PC-9 (cell line): ENCODE measurements at regions not wholly inside any gene's neighbourhood (a gene's known extent, or its start where the extent isn't known, plus 50 kb on each side); places are given as distances from the start of the nearest gene placed in this dataset.

ENCODE experiments used
- BruUV-seq: library from RNA; stranded (reverse); fragments of 400-500 nt; replicated peaks from 2 replicates; lab custom pipeline; 2021; lab: Mats Ljungman, UMichigan
- CTCF ChIA-PET: fragments of 300-600 bp; sonication (Branson Sonifier 250); formaldehyde crosslinking; loops from one replicate; lab custom pipeline; 2022; ENCODE audit warnings: antibody characterized with exemption; lab: Charles Lee
- POLR2A ChIA-PET: fragments of 300-600 bp; sonication (Branson Sonifier 250); formaldehyde crosslinking; loops from one replicate; lab custom pipeline; 2022; ENCODE audit warnings: antibody characterized with exemption; ENCODE audit not compliant: unreplicated experiment; lab: Charles Lee
- DNase-seq, 2 experiments: peaks; one replicate each; pipeline versions ENCODE4 v3.0.0 to v3.0.0-alpha.2; 2015 to 2022; ENCODE audit warnings: mixed read lengths in 1 of 2
- H2AFZ ChIP-seq: fragments of 200-600 bp; sonication (generic); 2 replicates; pipeline ENCODE4 v1.8.1; 2017; ENCODE audit warnings: antibody characterized with exemption
- H3F3A ChIP-seq: fragments of 200-600 bp; sonication (generic); 2 replicates; pipeline ENCODE4 v1.8.1; 2017; ENCODE audit warnings: antibody characterized with exemption, mild to moderate bottlenecking, low read depth; ENCODE audit not compliant: insufficient read depth
- H3K27ac ChIP-seq: fragments of 200-600 bp; sonication (generic); 2 replicates; pipeline ENCODE4 v1.6.1; 2016; ENCODE audit warnings: mixed run types
- H3K27me3 ChIP-seq: fragments of 200-600 bp; sonication (generic); 2 replicates; pipeline ENCODE4 v1.6.1; 2016; ENCODE audit warnings: low read depth, mixed run types; ENCODE audit not compliant: insufficient read depth
- H3K36me3 ChIP-seq: fragments of 200-600 bp; sonication (generic); 2 replicates; pipeline ENCODE4 v1.6.1; 2016; ENCODE audit warnings: low read depth, mixed run types
- H3K4me1 ChIP-seq: fragments of 200-600 bp; sonication (generic); replicated peaks from 2 replicates; pipeline ENCODE4 v1.6.1; 2016; ENCODE audit warnings: mixed run types; ENCODE audit not compliant: insufficient read depth
- H3K4me2 ChIP-seq: fragments of 200-600 bp; sonication (generic); 2 replicates; pipeline ENCODE4 v1.6.1; 2017; ENCODE audit warnings: mixed run types
- H3K4me3 ChIP-seq: fragments of 200-600 bp; sonication (generic); 2 replicates; pipeline ENCODE4 v1.6.1; 2016; ENCODE audit warnings: mixed run types
- H3K79me2 ChIP-seq: fragments of 200-600 bp; sonication (generic); 2 replicates; pipeline ENCODE4 v1.6.1; 2017; ENCODE audit warnings: low read depth, mixed run types
- H3K9me2 ChIP-seq: fragments of 200-600 bp; sonication (generic); 2 replicates; pipeline ENCODE4 v1.8.1; 2017; ENCODE audit warnings: mild to moderate bottlenecking; ENCODE audit not compliant: insufficient read depth
- H3K9me3 ChIP-seq: fragments of 200-600 bp; sonication (generic); 2 replicates; pipeline ENCODE4 v1.8.1; 2016; ENCODE audit warnings: low read depth; ENCODE audit not compliant: insufficient read depth
- H4K20me1 ChIP-seq: fragments of 200-600 bp; sonication (generic); 2 replicates; pipeline ENCODE4 v1.8.1; 2017; ENCODE audit not compliant: insufficient read depth
- EZH2 ChIP-seq: fragments of 200-600 bp; sonication (generic); IDR thresholded peaks from 2 replicates; pipeline ENCODE4 v1.8.0; 2017; ENCODE audit warnings: antibody characterized with exemption, low read depth
- intact Hi-C: fragments of 100-400 bp; cut with micrococcal nuclease; formaldehyde crosslinking; loops from one replicate; pipeline ENCODE4 v1.10.0; 2022; ENCODE audit not compliant: unreplicated experiment
- TF ChIP-seq, protein P1 (sequence below): fragments of 200-600 bp; sonication (generic); conservative IDR thresholded peaks from 2 replicates; pipeline ENCODE4 v1.6.1; 2017; ENCODE audit warnings: mixed run types, antibody characterized with exemption, mild to moderate bottlenecking, moderate library complexity

- no TSS peak for BruUV-seq
- Histone ChIP-seq H3K27ac (no peak overlapping the region), H4K20me1 (no peaks in the 10 kb centered on the region), H3K4me1 (peaks cover 15% of the 10 kb centered on the region), H3K9me2 (no peaks in the 10 kb centered on the region), H3F3A (peaks cover 15% of the 10 kb centered on the region), H3K79me2 (no peaks in the 10 kb centered on the region), H3K27me3 (peaks cover 84% of the 10 kb centered on the region), H3K9me3 (no peaks in the 10 kb centered on the region), H3K4me3 (no peak overlapping the region), H3K36me3 (no peaks in the 10 kb centered on the region), H2AFZ (no peak overlapping the region), H3K4me2 (no peak overlapping the region)
- no peak for TF ChIP-seq EZH2
- TF ChIP-seq, protein P1, sequence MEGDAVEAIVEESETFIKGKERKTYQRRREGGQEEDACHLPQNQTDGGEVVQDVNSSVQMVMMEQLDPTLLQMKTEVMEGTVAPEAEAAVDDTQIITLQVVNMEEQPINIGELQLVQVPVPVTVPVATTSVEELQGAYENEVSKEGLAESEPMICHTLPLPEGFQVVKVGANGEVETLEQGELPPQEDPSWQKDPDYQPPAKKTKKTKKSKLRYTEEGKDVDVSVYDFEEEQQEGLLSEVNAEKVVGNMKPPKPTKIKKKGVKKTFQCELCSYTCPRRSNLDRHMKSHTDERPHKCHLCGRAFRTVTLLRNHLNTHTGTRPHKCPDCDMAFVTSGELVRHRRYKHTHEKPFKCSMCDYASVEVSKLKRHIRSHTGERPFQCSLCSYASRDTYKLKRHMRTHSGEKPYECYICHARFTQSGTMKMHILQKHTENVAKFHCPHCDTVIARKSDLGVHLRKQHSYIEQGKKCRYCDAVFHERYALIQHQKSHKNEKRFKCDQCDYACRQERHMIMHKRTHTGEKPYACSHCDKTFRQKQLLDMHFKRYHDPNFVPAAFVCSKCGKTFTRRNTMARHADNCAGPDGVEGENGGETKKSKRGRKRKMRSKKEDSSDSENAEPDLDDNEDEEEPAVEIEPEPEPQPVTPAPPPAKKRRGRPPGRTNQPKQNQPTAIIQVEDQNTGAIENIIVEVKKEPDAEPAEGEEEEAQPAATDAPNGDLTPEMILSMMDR = no peak
- intact Hi-C loops = no loop called here
- CTCF ChIA-PET = no interaction called here
- DNase-seq = no peak
- POLR2A ChIA-PET = no interaction called here
These were observed 250.0 kb upstream of the SHH start for GRCh38 chr7:156062286-156062685.

GRCh38 chr7:156061689-156062255 lies 249.5 kb upstream of the SHH start:
- Histone ChIP-seq H2AFZ (no peak overlapping the region), H3K27ac (no peak overlapping the region), H4K20me1 (no peaks in the 10 kb centered on the region), H3K79me2 (no peaks in the 10 kb centered on the region), H3K4me3 (no peak overlapping the region), H3K27me3 (peaks cover 84% of the 10 kb centered on the region), H3K36me3 (no peaks in the 10 kb centered on the region), H3K4me1 (peaks cover 15% of the 10 kb centered on the region), H3K4me2 (no peak overlapping the region), H3K9me3 (no peaks in the 10 kb centered on the region), H3K9me2 (no peaks in the 10 kb centered on the region), H3F3A (peaks cover 15% of the 10 kb centered on the region)
- POLR2A ChIA-PET = no interaction called here
- no peak for DNase-seq
- no TSS peak for BruUV-seq
- TF ChIP-seq, protein P1 = no peak
- TF ChIP-seq EZH2 = no peak
- intact Hi-C loops = no loop called here
- CTCF ChIA-PET = no interaction called here

DNA sequence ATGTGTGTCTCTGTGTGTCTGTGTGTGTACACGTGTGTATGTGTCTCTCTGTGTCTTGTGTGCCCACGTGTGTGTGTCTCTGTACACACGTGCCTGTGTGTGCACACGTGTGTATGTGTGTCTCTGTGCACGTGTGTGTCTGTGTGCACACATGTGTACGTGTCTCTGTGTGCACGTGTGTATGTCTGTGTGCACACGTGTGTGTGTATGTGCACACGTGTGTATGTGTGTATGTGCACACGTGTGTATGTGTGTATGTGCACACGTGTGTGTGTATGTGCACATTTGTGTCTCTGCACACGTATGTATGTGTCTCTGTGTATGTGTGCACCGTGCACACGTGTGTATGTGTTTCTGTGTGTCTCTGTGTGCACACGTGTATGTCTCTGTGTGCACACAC lies 248.7 kb upstream of the SHH start:
- intact Hi-C loops = no loop called here
- H3F3A ChIP-seq = peaks cover 15% of the 10 kb centered on the region
- TF ChIP-seq EZH2 = no peak
- TF ChIP-seq, protein P1 = no peak
- H3K9me3 ChIP-seq = no peaks in the 10 kb centered on the region
- no peaks in the 10 kb centered on the region for H3K36me3 ChIP-seq
- CTCF ChIA-PET = no interaction called here
- H3K9me2 ChIP-seq = no peaks in the 10 kb centered on the region
- no peak overlapping the region for H3K27ac ChIP-seq
- peaks cover 15% of the 10 kb centered on the region for H3K4me1 ChIP-seq
- POLR2A ChIA-PET = no interaction called here
- DNase-seq = no peak
- no TSS peak for BruUV-seq
- H4K20me1 ChIP-seq = no peaks in the 10 kb centered on the region
- H3K79me2 ChIP-seq = no peaks in the 10 kb centered on the region
- H3K4me2 ChIP-seq = no peak overlapping the region
- no peak overlapping the region for H2AFZ ChIP-seq
- no peak overlapping the region for H3K4me3 ChIP-seq
- peaks cover 85% of the 10 kb centered on the region for H3K27me3 ChIP-seq
